CD14-positive monocyte (primary cell): ENCODE measurements at regions not wholly inside any gene's neighbourhood (a gene's known extent, or its start where the extent isn't known, plus 50 kb on each side); places are given as distances from the start of the nearest gene placed in this dataset.

Experiments used
- DNase-seq, 3 donors: peaks; one replicate each; pipeline ENCODE4 v3.0.0-alpha.2; 2011 to 2022
- H2AFZ ChIP-seq: 2 replicates; pipeline ENCODE4 v1.6.0; 2012; ENCODE audit warnings: mild to moderate bottlenecking, low read depth, low read length, inconsistent platforms; ENCODE audit not compliant: insufficient read depth, poor library complexity, severe bottlenecking
- H3K27ac ChIP-seq, 2 donors: 1 replicate in 1 of 2; 2 replicates in 1 of 2; pipeline ENCODE4 v1.5.1; 2012 to 2013; ENCODE audit warnings: low read length in 2 of 2, control low read depth in 1 of 2, inconsistent platforms in 1 of 2, low read depth in 1 of 2, mild to moderate bottlenecking in 1 of 2
- H3K27me3 ChIP-seq, 2 donors: one replicate each; pipeline versions ENCODE4 v1.6.0 to v1.6.1; 2011 to 2013; ENCODE audit warnings: low read length in 2 of 2; ENCODE audit not compliant: control insufficient read depth in 2 of 2, insufficient read depth in 2 of 2
- H3K36me3 ChIP-seq, 2 donors: replicated peaks in 1 of 2; 1 replicate in 1 of 2; 2 replicates in 1 of 2; pipeline versions ENCODE4 v1.5.1 to v1.6.1; 2012 to 2013; ENCODE audit warnings: low read length in 2 of 2, control low read depth in 1 of 2, inconsistent platforms in 1 of 2, mild to moderate bottlenecking in 1 of 2; ENCODE audit not compliant: insufficient read depth in 2 of 2, control insufficient read depth in 1 of 2
- H3K4me1 ChIP-seq, 2 donors: 1 replicate in 1 of 2; 2 replicates in 1 of 2; pipeline versions ENCODE4 v1.5.1 to v1.6.1; 2012 to 2013; ENCODE audit warnings: low read length in 2 of 2, control low read depth in 1 of 2, inconsistent platforms in 1 of 2, mild to moderate bottlenecking in 1 of 2, moderate library complexity in 1 of 2; ENCODE audit not compliant: insufficient read depth in 2 of 2, control insufficient read depth in 1 of 2
- H3K4me2 ChIP-seq: replicated peaks from 2 replicates; pipeline ENCODE3; 2012; ENCODE audit warnings: low read length, moderate library complexity, mild to moderate bottlenecking; ENCODE audit not compliant: poor library complexity, severe bottlenecking; ENCODE audit errors: extremely low read depth
- H3K4me3 ChIP-seq, 3 experiments: fragments of 200-600 bp in 1 of 3; sonication (generic) in 1 of 3; replicated peaks in 1 of 3; 1 replicate in 2 of 3; 2 replicates in 1 of 3; pipeline ENCODE4 v1.5.1; 2011 to 2013; ENCODE audit warnings: low read length in 3 of 3, mild to moderate bottlenecking in 3 of 3, control low read depth in 2 of 3, low read depth in 2 of 3, inconsistent platforms in 1 of 3, moderate library complexity in 1 of 3
- H3K79me2 ChIP-seq: 2 replicates; pipeline ENCODE4 v1.6.0; 2012; ENCODE audit warnings: mild to moderate bottlenecking, control low read depth, inconsistent platforms, low read length, moderate library complexity; ENCODE audit not compliant: insufficient read depth
- H3K9ac ChIP-seq: 2 replicates; pipeline ENCODE4 v1.6.0; 2017; ENCODE audit warnings: low read length, mild to moderate bottlenecking; ENCODE audit not compliant: insufficient read depth, poor library complexity, severe bottlenecking
- H3K9me3 ChIP-seq, 2 donors: replicated peaks in 1 of 2; 1 replicate in 1 of 2; 2 replicates in 1 of 2; pipeline versions ENCODE4 v1.5.1 to v1.6.1; 2012 to 2013; ENCODE audit warnings: low read length in 2 of 2, control low read depth in 1 of 2; ENCODE audit not compliant: control insufficient read depth in 1 of 2, insufficient read depth in 1 of 2
- H4K20me1 ChIP-seq: 2 replicates; pipeline ENCODE4 v1.6.0; 2012; ENCODE audit warnings: mild to moderate bottlenecking, low read length, control low read depth, moderate library complexity; ENCODE audit not compliant: insufficient read depth
- H3K27ac Mint-ChIP-seq, 7 donors: one replicate each; pipeline ENCODE4 v1.8.0; 2020; ENCODE audit warnings: mild to moderate bottlenecking in 7 of 7, mixed read lengths in 7 of 7, moderate library complexity in 6 of 7, inconsistent platforms in 2 of 7
- H3K27me3 Mint-ChIP-seq, 3 donors: one replicate each; pipeline ENCODE4 v1.8.0; 2021 to 2022; ENCODE audit warnings: low read depth in 3 of 3, mild to moderate bottlenecking in 3 of 3, mixed read lengths in 3 of 3, moderate library complexity in 3 of 3, inconsistent platforms in 1 of 3
- H3K36me3 Mint-ChIP-seq, 2 donors: one replicate each; pipeline ENCODE4 v1.8.0; 2020; ENCODE audit warnings: mixed read lengths in 2 of 2, inconsistent platforms in 1 of 2, mild to moderate bottlenecking in 1 of 2
- H3K4me1 Mint-ChIP-seq: one replicate; pipeline ENCODE4 v1.8.0; 2020; ENCODE audit warnings: mild to moderate bottlenecking, mixed read lengths
- H3K4me3 Mint-ChIP-seq, 2 donors: one replicate each; pipeline ENCODE4 v1.8.0; 2020; ENCODE audit warnings: mild to moderate bottlenecking in 2 of 2, mixed read lengths in 2 of 2, moderate library complexity in 1 of 2
- H3K9me3 Mint-ChIP-seq, 7 donors: one replicate each; pipeline ENCODE4 v1.8.0; 2020 to 2022; ENCODE audit warnings: mixed read lengths in 7 of 7, mild to moderate bottlenecking in 6 of 7, moderate library complexity in 6 of 7, inconsistent platforms in 2 of 7
- CTCF ChIP-seq: fragments of 200-600 bp; IDR thresholded peaks from one replicate; pipeline ENCODE4 v1.8.0; 2022; ENCODE audit warnings: antibody characterized with exemption, mild to moderate bottlenecking
- WGBS: methylation state at CpG from one replicate; pipeline ENCODE4 v1.1.5; 2013; ENCODE audit warnings: missing lambda C conversion rate; ENCODE audit not compliant: insufficient coverage; 5-methylcytosine and 5-hydroxymethylcytosine counted together
- intact Hi-C, 2 donors: fragments of 100-400 bp; cut with micrococcal nuclease; formaldehyde crosslinking; loops; one replicate each; pipeline versions ENCODE4 v1.15.0 to v1.15.1; 2023

GRCh38 chr12:111297703-111298426 is 71.0 kb downstream of the PHETA1 start:
- no peaks in the 10 kb centered on the region for H4K20me1 ChIP-seq
- H3K9me3 Mint-ChIP-seq = peaks cover 0 to 4% (median 0%) of the 10 kb centered on the region in 7 donors
- no peaks in the 10 kb centered on the region for H3K9me3 ChIP-seq
- intact Hi-C loops = loop anchor here (5.0 kb wide), 2 partner anchors 276 to 361 kb away; no protein-coding TSS in a partner anchor
- no peak overlapping the region for H2AFZ ChIP-seq
- no peaks in the 10 kb centered on the region for H3K36me3 ChIP-seq
- H3K9ac ChIP-seq = no peak overlapping the region
- no peaks in the 10 kb centered on the region for H3K36me3 Mint-ChIP-seq
- no peak overlapping the region for H3K27ac ChIP-seq
- H3K4me3 ChIP-seq = no peak overlapping the region
- no peaks in the 10 kb centered on the region for H3K4me1 Mint-ChIP-seq
- no peaks in the 10 kb centered on the region for H3K4me1 ChIP-seq
- H3K79me2 ChIP-seq = no peaks in the 10 kb centered on the region
- no peak overlapping the region for H3K4me2 ChIP-seq
- DNase-seq = no peak
- no peak overlapping the region for H3K27ac Mint-ChIP-seq
- H3K27me3 Mint-ChIP-seq = peaks cover 0 to 5% (median 1%) of the 10 kb centered on the region in 3 donors
- no peak overlapping the region for H3K4me3 Mint-ChIP-seq
- no peak for TF ChIP-seq CTCF
- WGBS = 93% methylated on average over 7 of the region's 12 CpGs
- no peaks in the 10 kb centered on the region for H3K27me3 ChIP-seq

GRCh38 chr12:111296906-111297463 is 71.9 kb downstream of the PHETA1 start:
- no peak for DNase-seq
- no peaks in the 10 kb centered on the region for H4K20me1 ChIP-seq
- intact Hi-C loops = loop anchor here (5.0 kb wide), 2 partner anchors 275 to 360 kb away; no protein-coding TSS in a partner anchor
- WGBS = 85% methylated on average over 5 of the region's 7 CpGs
- H3K4me1 Mint-ChIP-seq = no peaks in the 10 kb centered on the region
- no peak overlapping the region for H3K27ac Mint-ChIP-seq
- no peaks in the 10 kb centered on the region for H3K4me1 ChIP-seq
- peaks cover 0 to 3% (median 1%) of the 10 kb centered on the region in 3 donors for H3K27me3 Mint-ChIP-seq
- no peak for TF ChIP-seq CTCF
- no peak overlapping the region for H3K4me3 ChIP-seq
- no peak overlapping the region for H3K4me3 Mint-ChIP-seq
- no peaks in the 10 kb centered on the region for H3K36me3 Mint-ChIP-seq
- no peak overlapping the region for H3K4me2 ChIP-seq
- no peaks in the 10 kb centered on the region for H3K27me3 ChIP-seq
- no peak overlapping the region for H2AFZ ChIP-seq
- H3K36me3 ChIP-seq = no peaks in the 10 kb centered on the region
- H3K9me3 Mint-ChIP-seq = peaks cover 0 to 6% (median 4%) of the 10 kb centered on the region in 7 donors
- H3K79me2 ChIP-seq = no peaks in the 10 kb centered on the region
- no peaks in the 10 kb centered on the region for H3K9me3 ChIP-seq
- no peak overlapping the region for H3K9ac ChIP-seq
- no peak overlapping the region for H3K27ac ChIP-seq
